IPS-18a (cell line): ENCODE measurements at regions not wholly inside any gene's neighbourhood (a gene's known extent, or its start where the extent isn't known, plus 50 kb on each side); places are given as distances from the start of the nearest gene placed in this dataset.

Experiments used
- H3K27ac ChIP-seq: one replicate; pipeline ENCODE4 v1.5.1; 2013; ENCODE audit warnings: low read length
- H3K27me3 ChIP-seq: one replicate; pipeline ENCODE4 v1.6.1; 2013; ENCODE audit warnings: mild to moderate bottlenecking, low read length; ENCODE audit not compliant: control insufficient read depth, insufficient read depth
- H3K36me3 ChIP-seq: one replicate; pipeline ENCODE4 v1.6.1; 2013; ENCODE audit warnings: low read depth, low read length; ENCODE audit not compliant: control insufficient read depth
- H3K4me1 ChIP-seq: one replicate; pipeline ENCODE4 v1.6.1; 2013; ENCODE audit warnings: low read depth, low read length; ENCODE audit not compliant: control insufficient read depth
- H3K4me3 ChIP-seq: one replicate; pipeline ENCODE4 v1.5.1; 2013; ENCODE audit warnings: low read length
- H3K9ac ChIP-seq: one replicate; pipeline ENCODE4 v1.6.1; 2013; ENCODE audit warnings: mild to moderate bottlenecking, low read length, moderate library complexity
- H3K9me3 ChIP-seq: one replicate; pipeline ENCODE4 v1.6.1; 2013; ENCODE audit warnings: low read depth, low read length; ENCODE audit not compliant: control insufficient read depth

DNA sequence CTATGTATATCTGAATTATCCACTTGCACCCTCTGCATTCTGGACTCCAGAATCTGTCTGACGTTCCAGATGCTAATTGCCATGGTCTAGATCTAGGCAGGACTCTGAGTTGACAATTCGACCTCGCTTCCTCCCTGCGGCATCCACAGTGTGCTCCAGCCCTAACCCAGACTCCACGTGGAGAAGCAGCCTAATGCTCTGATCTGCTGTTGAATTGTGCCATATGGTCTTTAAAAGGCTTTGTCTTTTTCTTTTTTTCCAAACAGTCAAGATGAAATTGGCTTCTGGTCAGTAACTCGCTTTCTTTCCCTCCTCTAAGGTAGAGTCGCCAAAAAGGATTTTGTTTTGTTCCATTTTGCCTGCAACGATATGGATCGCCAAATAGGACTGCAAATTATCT, 752.6 kb upstream of the ID2 start:
- Histone ChIP-seq H3K4me1 (peaks cover 5% of the 10 kb centered on the region), H3K4me3 (no peak overlapping the region), H3K9me3 (no peaks in the 10 kb centered on the region), H3K9ac (no peak overlapping the region), H3K27ac (no peak overlapping the region), H3K27me3 (no peaks in the 10 kb centered on the region), H3K36me3 (no peaks in the 10 kb centered on the region)

DNA sequence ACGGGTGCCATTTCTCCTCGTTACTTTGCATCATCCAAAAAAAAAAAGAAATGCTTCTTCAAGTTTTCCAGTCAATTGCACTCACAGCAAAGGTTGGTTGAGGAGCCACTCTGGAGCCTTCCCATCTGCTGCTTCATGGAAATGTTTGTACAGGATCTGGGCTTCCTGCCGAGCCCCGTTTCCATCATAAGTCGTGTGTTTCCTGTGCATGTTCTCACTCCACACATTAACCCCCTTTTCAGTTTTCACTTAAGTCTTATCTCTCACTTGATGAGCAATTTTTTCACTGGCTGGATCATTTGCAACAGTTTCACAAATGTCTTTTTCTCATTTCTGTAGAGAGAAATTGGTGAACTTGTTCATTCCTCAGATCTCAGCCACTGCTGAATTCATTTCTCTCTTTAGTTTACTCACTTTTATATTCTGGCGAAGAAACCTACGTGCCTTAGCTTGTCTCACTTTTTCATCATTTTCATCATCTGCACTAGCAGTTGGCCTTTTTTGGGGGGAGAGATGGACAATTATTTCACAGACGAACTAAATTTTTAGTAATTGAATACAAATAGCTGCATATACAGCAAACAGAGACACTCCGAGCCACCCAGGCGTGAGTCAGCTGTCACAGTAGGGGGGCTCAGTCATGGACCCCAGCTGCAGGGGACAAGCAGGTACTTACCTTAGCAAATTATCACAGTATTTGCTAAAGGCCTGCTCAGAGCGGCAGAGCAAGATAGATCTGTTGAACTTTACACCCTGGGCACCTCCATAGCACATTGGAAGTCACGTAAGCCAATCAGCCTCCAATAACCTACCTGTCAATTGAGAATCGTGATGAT, 750.8 kb upstream of the ID2 start:
- H3K9me3 ChIP-seq, result no peaks in the 10 kb centered on the region
- no peaks in the 10 kb centered on the region for H3K27me3 ChIP-seq
- no peak overlapping the region for H3K27ac ChIP-seq
- no peak overlapping the region for H3K4me3 ChIP-seq
- H3K36me3 ChIP-seq, result no peaks in the 10 kb centered on the region
- H3K4me1 ChIP-seq, result no peaks in the 10 kb centered on the region
- H3K9ac ChIP-seq, result no peak overlapping the region

DNA sequence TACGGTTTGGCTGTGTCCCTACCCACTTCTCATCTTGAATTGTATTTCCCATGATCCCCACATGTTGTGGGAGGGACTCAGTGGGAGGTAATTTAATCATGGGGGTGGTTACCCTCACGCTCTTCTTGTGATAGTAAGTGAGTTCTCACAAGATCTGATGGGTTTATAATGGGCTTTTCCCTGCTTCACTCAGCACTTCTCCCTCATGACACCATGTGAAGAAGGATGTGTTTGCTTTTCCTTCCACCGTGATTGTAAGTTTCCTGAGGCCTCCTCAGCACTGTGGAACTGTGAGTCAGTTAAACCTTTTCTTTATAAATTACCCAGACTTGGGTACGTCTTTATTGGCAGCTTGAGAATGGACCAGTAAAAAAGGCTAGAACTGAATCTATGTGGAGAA, 750.0 kb upstream of the ID2 start:
- H3K4me3 ChIP-seq, result no peak overlapping the region
- H3K9ac ChIP-seq, result no peak overlapping the region
- H3K4me1 ChIP-seq, result no peaks in the 10 kb centered on the region
- no peaks in the 10 kb centered on the region for H3K9me3 ChIP-seq
- no peak overlapping the region for H3K27ac ChIP-seq
- no peaks in the 10 kb centered on the region for H3K36me3 ChIP-seq
- no peaks in the 10 kb centered on the region for H3K27me3 ChIP-seq

DNA sequence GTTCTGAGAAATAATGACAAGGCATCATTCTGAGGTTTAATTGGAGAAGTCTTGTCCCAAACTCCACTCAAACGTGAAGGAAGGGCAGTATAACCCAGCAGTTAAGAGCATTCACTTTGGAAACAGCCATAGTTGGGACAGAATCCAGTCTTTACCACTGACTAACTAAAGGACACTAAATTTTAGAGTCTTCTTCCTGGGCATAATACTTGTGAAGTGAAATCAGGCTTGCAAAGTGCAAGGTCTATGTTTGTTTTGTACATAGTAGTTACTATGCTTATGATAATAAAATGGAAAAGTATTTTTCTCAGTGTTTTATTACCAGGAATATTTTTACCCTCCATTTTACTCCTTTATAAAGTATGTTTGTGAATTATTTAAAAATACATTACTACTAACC, 748.2 kb upstream of the ID2 start:
- H3K27me3 ChIP-seq, result no peaks in the 10 kb centered on the region

DNA sequence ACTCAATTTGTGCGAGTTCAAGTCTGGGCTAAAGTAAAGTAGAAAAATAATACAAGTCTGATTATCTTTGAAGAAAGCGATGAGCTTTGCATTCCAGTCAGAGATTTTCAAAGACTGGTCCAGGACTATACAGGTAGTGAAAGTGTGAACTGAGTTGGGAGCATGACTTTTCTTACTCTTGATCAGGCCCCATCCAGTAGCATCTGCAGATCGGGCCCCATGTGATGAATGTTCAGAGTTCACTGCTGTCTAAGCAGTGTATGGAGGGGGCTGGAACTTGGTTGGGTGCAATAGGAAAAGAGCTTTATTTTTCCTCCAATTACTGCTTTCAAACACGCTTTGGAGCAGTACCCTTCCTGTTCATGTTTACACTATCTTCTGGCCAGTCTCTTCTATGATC, 747.4 kb upstream of the ID2 start:
- no peaks in the 10 kb centered on the region for H3K27me3 ChIP-seq
- H3K4me3 ChIP-seq, result no peak overlapping the region
- H3K4me1 ChIP-seq, result no peaks in the 10 kb centered on the region
- no peak overlapping the region for H3K27ac ChIP-seq
- no peak overlapping the region for H3K9ac ChIP-seq
- no peaks in the 10 kb centered on the region for H3K36me3 ChIP-seq
- peaks cover 2% of the 10 kb centered on the region for H3K9me3 ChIP-seq

More for the DNA sequence above, 748.2 kb upstream of the ID2 start:
- no peaks in the 10 kb centered on the region for H3K36me3 ChIP-seq
- no peak overlapping the region for H3K4me3 ChIP-seq
- no peak overlapping the region for H3K9ac ChIP-seq
- no peaks in the 10 kb centered on the region for H3K4me1 ChIP-seq
- H3K9me3 ChIP-seq, result no peaks in the 10 kb centered on the region
- no peak overlapping the region for H3K27ac ChIP-seq

DNA sequence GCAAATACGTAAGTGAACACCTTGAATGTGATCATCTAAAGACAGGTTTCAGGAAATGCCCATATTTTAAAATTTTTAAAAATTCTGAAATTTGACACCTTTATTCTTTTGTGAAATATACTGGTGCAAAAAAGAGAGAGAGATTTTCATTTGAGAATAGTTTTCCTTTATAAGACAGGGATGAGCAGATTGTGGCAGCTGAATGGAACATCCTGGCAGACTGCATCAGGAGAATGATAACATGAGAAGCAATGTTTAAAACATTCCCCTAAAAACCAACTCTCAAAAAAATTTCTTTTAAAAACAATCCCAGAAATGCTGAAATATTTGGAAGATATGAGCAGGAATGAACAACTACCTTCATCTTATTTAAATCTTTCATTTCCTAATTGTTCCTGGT, 744.8 kb upstream of the ID2 start:
- H3K36me3 ChIP-seq, result no peaks in the 10 kb centered on the region
- H3K4me3 ChIP-seq, result no peak overlapping the region
- H3K4me1 ChIP-seq, result no peaks in the 10 kb centered on the region
- H3K9me3 ChIP-seq, result peaks cover 5% of the 10 kb centered on the region
- no peak overlapping the region for H3K27ac ChIP-seq
- no peak overlapping the region for H3K9ac ChIP-seq
- H3K27me3 ChIP-seq, result no peaks in the 10 kb centered on the region

DNA sequence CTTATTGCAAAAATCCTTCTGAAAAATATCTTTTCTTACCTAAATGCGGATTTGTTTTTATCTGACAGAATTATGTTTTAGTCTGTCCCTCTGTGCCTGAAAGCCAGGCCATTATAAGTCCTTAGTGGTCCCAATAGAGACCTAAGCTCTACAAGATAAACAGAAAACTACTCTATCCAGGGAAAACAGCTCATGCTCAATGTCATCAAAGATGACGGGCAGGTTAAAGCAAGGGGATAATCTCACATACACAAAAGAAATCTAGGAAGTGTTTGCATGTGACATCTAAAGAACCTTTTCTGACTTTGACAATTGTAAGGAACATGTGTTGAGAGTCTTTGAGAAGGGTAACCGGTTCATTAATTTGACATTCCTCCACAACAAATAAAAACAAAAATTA, 741.1 kb upstream of the ID2 start:
- H3K9ac ChIP-seq, result no peak overlapping the region
- H3K27me3 ChIP-seq, result no peaks in the 10 kb centered on the region
- no peak overlapping the region for H3K4me3 ChIP-seq
- peaks cover 5% of the 10 kb centered on the region for H3K9me3 ChIP-seq
- H3K36me3 ChIP-seq, result no peaks in the 10 kb centered on the region
- H3K27ac ChIP-seq, result no peak overlapping the region
- H3K4me1 ChIP-seq, result no peaks in the 10 kb centered on the region

DNA sequence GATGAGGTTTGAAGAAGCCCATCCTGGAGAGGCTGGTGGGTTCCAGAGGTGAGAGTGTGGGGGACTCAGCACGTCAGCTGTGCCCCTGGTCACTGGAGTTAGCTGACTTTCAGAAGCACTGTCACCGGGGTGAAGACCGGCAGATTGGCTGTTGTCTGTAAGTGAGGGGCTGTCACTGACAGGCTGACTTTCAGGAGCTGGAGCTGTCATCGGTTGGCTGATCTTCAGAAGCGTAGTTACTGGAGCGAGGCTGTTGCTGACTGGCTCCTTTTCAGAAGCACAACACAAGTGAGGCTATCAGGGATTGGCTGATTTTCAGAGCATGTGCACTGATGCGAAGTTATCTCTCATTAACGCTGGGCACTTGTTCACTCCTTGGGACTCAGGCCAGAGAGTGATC, 738.4 kb upstream of the ID2 start:
- no peak overlapping the region for H3K27ac ChIP-seq
- H3K4me3 ChIP-seq, result no peak overlapping the region
- H3K9me3 ChIP-seq, result peaks cover 5% of the 10 kb centered on the region
- no peak overlapping the region for H3K9ac ChIP-seq
- H3K27me3 ChIP-seq, result no peaks in the 10 kb centered on the region
- no peaks in the 10 kb centered on the region for H3K36me3 ChIP-seq
- H3K4me1 ChIP-seq, result no peaks in the 10 kb centered on the region

DNA sequence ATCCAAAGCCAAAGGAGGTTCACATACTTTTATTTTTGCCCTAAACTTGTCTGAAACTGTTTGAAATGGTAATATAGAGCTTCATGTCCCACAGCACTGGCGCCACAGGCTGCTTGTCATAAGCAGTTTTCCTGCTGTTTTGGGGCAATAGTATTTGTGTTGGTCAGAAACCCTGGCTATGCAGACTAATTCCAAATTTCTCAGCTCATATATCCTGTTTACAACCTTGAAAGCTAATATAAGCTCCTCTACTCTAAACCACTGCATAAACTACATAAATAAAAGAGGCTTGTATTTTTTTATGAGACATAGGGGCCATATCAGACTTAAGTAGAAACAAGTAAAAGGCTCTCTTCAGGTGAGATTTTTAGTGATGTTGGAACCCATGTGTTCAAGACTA, 736.8 kb upstream of the ID2 start:
- H3K27me3 ChIP-seq, result no peaks in the 10 kb centered on the region
- no peak overlapping the region for H3K9ac ChIP-seq
- H3K4me3 ChIP-seq, result no peak overlapping the region
- no peak overlapping the region for H3K27ac ChIP-seq
- H3K9me3 ChIP-seq, result no peaks in the 10 kb centered on the region
- H3K36me3 ChIP-seq, result no peaks in the 10 kb centered on the region
- H3K4me1 ChIP-seq, result no peaks in the 10 kb centered on the region

DNA sequence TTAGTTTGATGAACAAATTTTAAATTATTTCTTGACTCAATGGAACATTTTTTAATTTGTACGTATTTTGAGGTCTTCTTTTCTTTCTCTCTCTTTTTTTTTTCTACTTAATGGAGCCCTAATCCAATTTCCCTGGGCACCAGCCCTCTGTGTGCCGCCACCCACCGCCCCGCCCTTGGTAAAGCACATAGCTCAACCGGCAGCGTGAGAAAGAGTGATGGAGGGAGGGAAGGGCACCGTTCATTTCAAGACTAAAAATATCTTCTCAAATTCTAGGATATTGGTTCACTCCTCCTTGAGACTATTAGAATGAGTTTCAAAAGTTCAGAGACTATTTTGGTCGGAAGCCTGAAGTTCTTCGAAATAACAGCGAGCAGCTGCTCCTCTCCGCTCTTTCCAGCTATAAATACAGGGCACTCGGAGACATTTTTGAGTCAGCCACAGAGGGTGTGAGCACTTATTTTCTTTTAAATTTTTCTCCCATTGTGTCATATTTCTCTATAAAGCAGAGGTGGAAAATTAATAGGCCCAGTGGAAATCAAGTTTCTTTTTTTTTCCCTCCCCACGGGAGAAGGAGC, 731.7 kb upstream of the ID2 start:
- H3K27me3 ChIP-seq, result no peaks in the 10 kb centered on the region
- no peak overlapping the region for H3K27ac ChIP-seq
- H3K4me3 ChIP-seq, result no peak overlapping the region
- no peaks in the 10 kb centered on the region for H3K9me3 ChIP-seq
- no peaks in the 10 kb centered on the region for H3K36me3 ChIP-seq
- H3K9ac ChIP-seq, result no peak overlapping the region
- no peaks in the 10 kb centered on the region for H3K4me1 ChIP-seq

DNA sequence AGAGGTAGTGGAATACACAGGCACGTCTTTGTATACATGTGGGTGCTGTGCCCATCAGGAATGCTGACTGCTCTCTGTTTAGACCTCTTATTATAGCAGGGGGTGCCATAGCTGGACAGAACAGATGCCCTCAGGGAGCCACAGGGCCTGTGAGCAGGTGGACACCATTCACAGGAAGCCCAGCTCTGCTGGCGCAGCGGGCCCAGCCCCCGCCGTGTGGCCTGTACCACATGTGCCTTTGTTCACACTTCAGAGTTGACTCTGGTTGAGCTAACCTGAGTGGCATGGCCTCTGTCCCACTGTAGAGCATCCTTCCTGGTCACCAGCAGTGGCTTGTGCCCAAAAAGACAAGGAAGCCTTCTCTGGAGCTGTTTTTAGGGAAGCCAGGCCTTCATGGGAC, 730.9 kb upstream of the ID2 start:
- Histone ChIP-seq H3K27me3 (no peaks in the 10 kb centered on the region), H3K9ac (no peak overlapping the region), H3K4me1 (no peaks in the 10 kb centered on the region), H3K9me3 (no peaks in the 10 kb centered on the region), H3K4me3 (no peak overlapping the region), H3K36me3 (no peaks in the 10 kb centered on the region), H3K27ac (no peak overlapping the region)

DNA sequence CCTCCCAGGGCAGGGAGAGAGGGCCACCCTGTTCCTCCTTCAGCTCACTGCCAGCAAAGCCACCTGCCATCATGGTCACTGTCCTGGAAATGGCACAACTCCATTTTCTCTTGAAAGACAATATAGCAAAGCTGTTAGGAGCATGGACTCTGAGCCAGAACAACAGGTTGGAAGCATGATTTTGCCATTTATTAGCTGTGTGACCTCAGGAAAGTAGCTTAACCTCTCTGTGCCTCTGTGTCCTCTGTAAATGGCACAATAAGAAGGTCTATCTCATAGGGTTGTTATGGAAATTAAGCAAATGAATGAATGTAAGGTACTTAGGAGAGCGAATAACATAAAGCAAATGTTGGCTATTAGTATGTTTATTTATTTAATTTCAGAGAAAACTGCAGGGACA, 730.4 kb upstream of the ID2 start:
- Histone ChIP-seq H3K9ac (no peak overlapping the region), H3K4me1 (no peaks in the 10 kb centered on the region), H3K27me3 (no peaks in the 10 kb centered on the region), H3K27ac (no peak overlapping the region), H3K36me3 (no peaks in the 10 kb centered on the region), H3K9me3 (no peaks in the 10 kb centered on the region), H3K4me3 (no peak overlapping the region)
